Progenitor cell of endocrine pancreas (in vitro differentiated cells): ENCODE measurements at regions not wholly inside any gene's neighbourhood (a gene's known extent, or its start where the extent isn't known, plus 50 kb on each side); places are given as distances from the start of the nearest gene placed in this dataset.

ENCODE experiments used
- DNase-seq: peaks from one replicate; pipeline ENCODE4 v3.0.0; 2021; ENCODE audit warnings: low spot score; ENCODE audit not compliant: unreplicated experiment
- H3K27ac Mint-ChIP-seq: 2 replicates; pipeline ENCODE4 v1.8.0; 2021; ENCODE audit warnings: mild to moderate bottlenecking, moderate library complexity, mixed read lengths
- H3K27me3 Mint-ChIP-seq: 2 replicates; pipeline ENCODE4 v1.8.0; 2021; ENCODE audit warnings: mixed read lengths
- H3K36me3 Mint-ChIP-seq: 2 replicates; pipeline ENCODE4 v1.8.0; 2022; ENCODE audit warnings: mixed read lengths; ENCODE audit not compliant: insufficient read depth
- H3K4me1 Mint-ChIP-seq: 2 replicates; pipeline ENCODE4 v1.8.0; 2021; ENCODE audit warnings: low read depth, mixed read lengths
- H3K4me3 Mint-ChIP-seq: 2 replicates; pipeline ENCODE4 v1.8.0; 2021; ENCODE audit warnings: low read depth, mild to moderate bottlenecking, moderate library complexity, mixed read lengths
- H3K9me3 Mint-ChIP-seq: 2 replicates; pipeline ENCODE4 v1.8.0; 2021; ENCODE audit warnings: low read depth, mixed read lengths
- CTCF ChIP-seq: fragments of 200-600 bp; sonication (generic); IDR thresholded peaks from one replicate; pipeline ENCODE4 v1.5.0; 2021; ENCODE audit warnings: antibody characterized with exemption, mild to moderate bottlenecking; ENCODE audit not compliant: unreplicated experiment

GRCh38 chr3:3745693-3746092, 53.5 kb upstream of the LRRN1 start:
- no peaks in the 10 kb centered on the region for H3K9me3 Mint-ChIP-seq

DNA sequence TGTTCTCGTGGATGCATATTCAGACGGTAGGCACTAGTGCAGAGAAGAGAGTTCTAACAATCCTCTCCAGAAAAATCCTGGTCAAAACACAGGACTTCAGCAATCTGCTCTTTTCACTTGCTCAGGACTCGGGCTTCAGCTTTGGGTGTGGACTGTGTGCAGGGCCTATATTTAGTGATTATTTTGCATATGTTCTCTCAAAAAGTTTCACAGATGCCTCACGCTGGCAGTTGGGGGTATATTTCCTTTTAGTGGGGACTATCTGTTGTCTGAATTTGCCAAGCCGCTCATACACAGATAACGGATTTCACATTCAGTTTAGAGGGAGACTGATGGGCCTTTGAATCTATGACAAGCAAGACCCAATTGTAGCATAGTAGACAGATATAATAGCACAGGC, 54.4 kb upstream of the LRRN1 start:
- DNase-seq = no peak
- H3K9me3 Mint-ChIP-seq = no peaks in the 10 kb centered on the region
- no peaks in the 10 kb centered on the region for H3K36me3 Mint-ChIP-seq
- no peaks in the 10 kb centered on the region for H3K4me1 Mint-ChIP-seq
- no peak overlapping the region for H3K27ac Mint-ChIP-seq
- no peaks in the 10 kb centered on the region for H3K27me3 Mint-ChIP-seq
- TF ChIP-seq CTCF = no peak
- H3K4me3 Mint-ChIP-seq = no peak overlapping the region

More at GRCh38 chr3:3745693-3746092, 53.5 kb upstream of the LRRN1 start:
- Mint-ChIP-seq H3K4me1 (no peaks in the 10 kb centered on the region), H3K36me3 (no peaks in the 10 kb centered on the region), H3K27ac (peak overlapping the region; percentile 69), H3K4me3 (no peak overlapping the region), H3K27me3 (no peaks in the 10 kb centered on the region)
- TF ChIP-seq CTCF = no peak
- DNase-seq = no peak

DNA sequence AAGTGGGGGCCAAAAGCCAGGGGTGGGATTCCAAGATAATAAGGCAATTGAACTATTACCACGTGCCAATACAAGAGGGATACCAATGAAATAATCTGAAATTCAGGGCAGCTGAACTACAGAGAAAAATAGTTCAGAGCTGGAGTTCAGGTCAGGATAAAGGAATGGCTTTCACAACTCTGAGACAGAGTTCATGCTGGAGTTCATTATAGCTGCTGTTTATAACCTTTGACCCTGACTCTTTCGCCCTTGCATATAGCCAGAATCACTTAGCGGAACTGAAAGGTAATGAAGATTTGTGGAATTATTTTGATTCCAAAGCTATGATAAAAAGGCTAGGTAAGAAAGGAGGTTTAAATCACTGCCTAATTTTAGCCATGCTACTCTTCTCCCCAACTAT, 55.5 kb upstream of the LRRN1 start:
- Mint-ChIP-seq H3K27ac (no peak overlapping the region), H3K9me3 (no peaks in the 10 kb centered on the region), H3K4me1 (no peaks in the 10 kb centered on the region), H3K27me3 (no peaks in the 10 kb centered on the region), H3K4me3 (no peak overlapping the region), H3K36me3 (no peaks in the 10 kb centered on the region)
- no peak for DNase-seq
- TF ChIP-seq CTCF = no peak

DNA sequence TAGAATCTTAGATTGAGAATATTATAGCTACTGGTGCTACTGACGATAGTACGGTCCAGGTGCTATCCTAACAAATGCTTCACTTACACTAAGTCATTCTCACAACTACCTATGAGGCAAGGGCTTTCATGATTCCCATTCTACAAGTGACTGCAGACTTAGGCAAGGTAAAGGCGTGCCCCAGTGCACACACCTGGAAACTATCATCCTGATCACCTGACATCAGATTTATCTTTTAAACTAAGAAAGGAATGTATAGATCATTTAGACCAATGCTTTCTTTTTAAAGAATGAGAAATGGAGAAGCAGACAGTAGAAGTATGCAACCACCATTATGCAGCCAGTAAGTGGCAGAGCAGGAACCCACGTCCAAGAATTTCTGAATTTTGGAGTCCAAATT, 59.2 kb upstream of the LRRN1 start:
- no peaks in the 10 kb centered on the region for H3K36me3 Mint-ChIP-seq
- H3K4me1 Mint-ChIP-seq = no peaks in the 10 kb centered on the region
- no peaks in the 10 kb centered on the region for H3K9me3 Mint-ChIP-seq
- no peak for TF ChIP-seq CTCF
- H3K27me3 Mint-ChIP-seq = no peaks in the 10 kb centered on the region
- H3K27ac Mint-ChIP-seq = peak overlapping the region; percentile 1
- no peak for DNase-seq
- no peak overlapping the region for H3K4me3 Mint-ChIP-seq

DNA sequence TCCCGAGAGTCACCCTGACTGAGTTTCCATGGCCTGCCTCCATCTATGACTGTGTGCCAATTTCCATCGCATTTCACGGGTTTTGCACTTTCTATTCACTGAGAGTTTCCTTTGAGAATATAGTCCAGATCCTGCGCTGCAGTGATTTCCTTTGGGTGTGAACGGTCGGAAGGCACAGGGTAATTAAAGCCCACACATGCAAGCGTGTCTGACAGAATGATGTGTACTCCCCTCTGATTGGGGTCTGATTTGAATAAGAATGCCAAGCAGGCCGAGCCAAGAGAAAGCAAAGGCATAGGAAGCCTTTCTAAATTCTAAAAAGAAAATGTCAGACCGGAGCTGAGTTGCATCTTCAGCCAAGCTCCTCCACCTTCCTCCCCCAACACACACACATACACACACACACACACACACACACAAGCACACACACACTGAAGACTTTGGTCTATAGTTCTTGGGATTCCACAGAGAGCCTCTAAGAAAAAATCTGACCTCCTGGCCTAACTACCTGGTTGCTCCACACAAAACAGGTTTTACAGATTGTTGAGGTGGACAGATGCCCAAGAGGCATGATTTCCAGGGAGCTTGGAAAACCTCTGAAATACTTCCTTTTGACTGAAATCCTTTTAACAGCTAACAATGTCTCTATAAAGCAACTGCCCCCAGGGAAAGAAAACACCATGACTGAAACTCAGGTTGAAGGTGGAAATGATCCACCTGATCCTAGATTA, 59.7 kb upstream of the LRRN1 start:
- Mint-ChIP-seq H3K36me3 (no peaks in the 10 kb centered on the region), H3K27ac (peak overlapping the region; percentile 1), H3K4me1 (no peaks in the 10 kb centered on the region), H3K9me3 (no peaks in the 10 kb centered on the region), H3K4me3 (no peak overlapping the region), H3K27me3 (no peaks in the 10 kb centered on the region)
- DNase-seq = no peak
- TF ChIP-seq CTCF = no peak
